HG02678 (cell line): ENCODE measurements at regions not wholly inside any gene's neighbourhood (a gene's known extent, or its start where the extent isn't known, plus 50 kb on each side); places are given as distances from the start of the nearest gene placed in this dataset.

Source experiments
- ATAC-seq: cut with Tn5 transposase; IDR thresholded peaks from one replicate; pipeline ENCODE4 v1.9.1; 2021; ENCODE audit warnings: mild to moderate bottlenecking, moderate library complexity; ENCODE audit not compliant: unreplicated experiment

GRCh38 chr17:73694491-73694890 lies 50.2 kb upstream of the SDK2 start:
- no peak for ATAC-seq

- ATAC-seq = no peak
Observed at GRCh38 chr17:73695035-73695738, 50.9 kb upstream of the SDK2 start.

GRCh38 chr17:73696251-73696650 lies 52.0 kb upstream of the SDK2 start:
- no peak for ATAC-seq

GRCh38 chr17:73697872-73698271 lies 53.6 kb upstream of the SDK2 start:
- ATAC-seq = no peak

GRCh38 chr17:73698966-73699365 lies 54.7 kb upstream of the SDK2 start:
- ATAC-seq = no peak

GRCh38 chr17:73701701-73702100 lies 57.5 kb upstream of the SDK2 start:
- ATAC-seq = no peak

- ATAC-seq = no peak
Observed at GRCh38 chr17:73703192-73703591, 58.9 kb upstream of the SDK2 start.

GRCh38 chr17:73703917-73704316 lies 59.7 kb upstream of the SDK2 start:
- ATAC-seq = no peak

- no peak for ATAC-seq
Observed at GRCh38 chr17:73705594-73705993, 61.3 kb upstream of the SDK2 start.

- ATAC-seq = no peak
Observed at GRCh38 chr17:73706428-73706827, 62.2 kb upstream of the SDK2 start.

GRCh38 chr17:73706858-73707257 lies 62.6 kb upstream of the SDK2 start:
- no peak for ATAC-seq

- ATAC-seq = no peak
Observed at GRCh38 chr17:73707358-73707757, 63.1 kb upstream of the SDK2 start.

- ATAC-seq = no peak
Observed at GRCh38 chr17:73710095-73710592, 65.9 kb upstream of the SDK2 start.

- ATAC-seq = no peak
Observed at GRCh38 chr17:73711184-73711583, 66.9 kb upstream of the SDK2 start.

GRCh38 chr17:73711916-73712315 lies 67.7 kb upstream of the SDK2 start:
- ATAC-seq = no peak

- no peak for ATAC-seq
Observed at GRCh38 chr17:73713136-73713535, 68.9 kb upstream of the SDK2 start.

- ATAC-seq = no peak
Observed at GRCh38 chr17:73715769-73716168, 71.5 kb upstream of the SDK2 start.

GRCh38 chr17:73717690-73718089 lies 73.4 kb upstream of the SDK2 start:
- no peak for ATAC-seq

GRCh38 chr17:73718362-73718761 lies 74.1 kb upstream of the SDK2 start:
- no peak for ATAC-seq

- ATAC-seq = no peak
Observed at GRCh38 chr17:73718912-73719311, 74.7 kb upstream of the SDK2 start.

- no peak for ATAC-seq
Observed at GRCh38 chr17:73719588-73720071, 75.4 kb upstream of the SDK2 start.

GRCh38 chr17:73720187-73720834 lies 76.1 kb upstream of the SDK2 start:
- no peak for ATAC-seq
